ENCODE measurements at regions not wholly inside any gene's neighbourhood (a gene's known extent, or its start where the extent isn't known, plus 50 kb on each side); places are given as distances from the start of the nearest gene placed in this dataset.

GRCh38 chr22:22786301-22787115 lies 101.1 kb upstream of the IGLL5 start:
- Histone ChIP-seq H3K9me3 (no peaks in the 10 kb centered on the region), H3K27ac (no peak overlapping the region), H3K4me3 (no peak overlapping the region), H3K27me3 (peaks cover 39% of the 10 kb centered on the region), H3K36me3 (no peaks in the 10 kb centered on the region), H3K4me1 (no peaks in the 10 kb centered on the region)
- WGBS = 74% methylated on average over 13 of the region's 18 CpGs
- no peak for TF ChIP-seq POLR2AphosphoS5 (IDR thresholded peaks at IDR 0.05)
- TF ChIP-seq CTCF (IDR thresholded peaks at IDR 0.05) = no peak
- no peak for TF ChIP-seq EP300 (IDR thresholded peaks at IDR 0.05)
- no peak for TF ChIP-seq POLR2A (IDR thresholded peaks at IDR 0.05)
- DNase-seq (ENCODE audit: low spot score in 2 of 2) = no peak

GRCh38 chr22:22787151-22787550 lies 100.5 kb upstream of the IGLL5 start:
- Histone ChIP-seq H3K9me3 (no peaks in the 10 kb centered on the region), H3K36me3 (no peaks in the 10 kb centered on the region), H3K27ac (no peak overlapping the region), H3K4me3 (no peak overlapping the region), H3K4me1 (no peaks in the 10 kb centered on the region), H3K27me3 (peaks cover 39% of the 10 kb centered on the region)
- TF ChIP-seq POLR2A (IDR thresholded peaks at IDR 0.05) (no peak), POLR2AphosphoS5 (IDR thresholded peaks at IDR 0.05) (no peak), CTCF (IDR thresholded peaks at IDR 0.05) (no peak), EP300 (IDR thresholded peaks at IDR 0.05) (no peak)
- no peak for DNase-seq (ENCODE audit: low spot score in 2 of 2)
- 90% methylated on average over 6 of the region's 6 CpGs for WGBS

GRCh38 chr22:22787786-22788459 lies 99.7 kb upstream of the IGLL5 start:
- H3K4me1 ChIP-seq = no peaks in the 10 kb centered on the region
- H3K27ac ChIP-seq = no peak overlapping the region
- no peaks in the 10 kb centered on the region for H3K36me3 ChIP-seq
- no peak overlapping the region for H3K4me3 ChIP-seq
- DNase-seq (ENCODE audit: low spot score in 2 of 2) = no peak
- H3K27me3 ChIP-seq = peaks cover 33% of the 10 kb centered on the region
- H3K9me3 ChIP-seq = no peaks in the 10 kb centered on the region
- no peak for TF ChIP-seq POLR2AphosphoS5 (IDR thresholded peaks at IDR 0.05)
- peak; percentile 21 to 61 for TF ChIP-seq CTCF (IDR thresholded peaks at IDR 0.05)
- 52% methylated on average over 8 of the region's 9 CpGs for WGBS

- Histone ChIP-seq H3K27ac (no peak overlapping the region), H3K27me3 (peaks cover 29% of the 10 kb centered on the region), H3K36me3 (no peaks in the 10 kb centered on the region), H3K9me3 (no peaks in the 10 kb centered on the region), H3K4me1 (no peaks in the 10 kb centered on the region), H3K4me3 (no peak overlapping the region)
- DNase-seq (ENCODE audit: low spot score in 2 of 2) = no peak
- 70% methylated on average over 2 of the region's 9 CpGs for WGBS
- no peak for TF ChIP-seq POLR2A (IDR thresholded peaks at IDR 0.05)
- no peak for TF ChIP-seq CTCF (IDR thresholded peaks at IDR 0.05)
- no peak for TF ChIP-seq POLR2AphosphoS5 (IDR thresholded peaks at IDR 0.05)
- no peak for TF ChIP-seq EP300 (IDR thresholded peaks at IDR 0.05)
These were observed 99.1 kb upstream of the IGLL5 start for GRCh38 chr22:22788460-22789037.
